PC-3 (cell line): ENCODE measurements at regions not wholly inside any gene's neighbourhood (a gene's known extent, or its start where the extent isn't known, plus 50 kb on each side); places are given as distances from the start of the nearest gene placed in this dataset.

Source experiments
- CTCF ChIP-seq: fragments of 300-600 bp; sonication (generic); conservative IDR thresholded peaks from 2 replicates; pipeline ENCODE4 v1.5.1; 2017; ENCODE audit warnings: antibody characterized with exemption, low read depth, mild to moderate bottlenecking, low read length
- EZH2 ChIP-seq: fragments of 300-600 bp; sonication (generic); IDR thresholded peaks from one replicate; pipeline ENCODE4 v1.6.1; 2017; ENCODE audit warnings: antibody characterized with exemption, mild to moderate bottlenecking, low read length; ENCODE audit not compliant: unreplicated experiment
- EZH2phosphoT487 ChIP-seq: fragments of 300-600 bp; sonication (generic); IDR thresholded peaks from 2 replicates; pipeline ENCODE4 v1.6.1; 2018; ENCODE audit warnings: mild to moderate bottlenecking, antibody characterized with exemption, low read length, borderline replicate concordance

- TF ChIP-seq CTCF (no peak), EZH2 (no peak), EZH2phosphoT487 (no peak)
Observed at GRCh38 chr20:10922506-10922905, 248.7 kb upstream of the JAG1 start.
